ENCODE measurements at regions not wholly inside any gene's neighbourhood (a gene's known extent, or its start where the extent isn't known, plus 50 kb on each side); places are given as distances from the start of the nearest gene placed in this dataset.

DNA sequence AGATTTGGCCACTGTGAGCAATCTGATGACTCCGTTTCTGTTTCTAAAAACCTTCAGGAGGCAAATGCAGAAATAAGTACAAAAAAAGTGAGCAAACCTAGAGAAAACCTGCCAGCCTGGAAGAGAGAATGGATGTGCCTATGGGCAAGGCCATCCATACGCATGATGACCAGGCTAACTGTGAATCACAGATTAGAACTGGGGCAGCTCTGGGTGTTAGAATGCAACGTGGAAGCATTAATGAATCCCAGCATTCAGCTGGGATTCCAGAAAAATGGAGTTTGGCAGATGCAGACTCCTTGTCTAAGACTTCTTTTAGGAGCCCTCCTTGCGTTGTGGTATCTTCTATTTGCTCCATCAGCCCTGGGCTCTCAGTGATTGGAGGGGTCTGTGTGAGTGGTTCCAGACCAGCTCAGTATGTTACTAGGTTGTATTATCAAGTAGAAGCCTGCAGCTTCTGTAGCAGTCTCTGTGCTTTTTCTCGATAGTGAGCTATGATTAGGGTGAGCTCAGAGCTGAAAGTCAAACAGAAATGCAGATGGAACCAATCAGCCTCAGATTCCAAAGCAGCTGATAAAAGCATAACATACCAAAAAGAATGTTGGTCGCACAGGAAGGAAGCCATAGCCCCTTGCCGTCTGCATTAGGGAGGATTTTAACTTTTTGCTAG, 154.0 kb downstream of the PSMG1 start:
- no peak for DNase-seq (ENCODE audit: low read depth)

GRCh38 chr21:39025198-39025597, 158.1 kb downstream of the PSMG1 start:
- no peak for DNase-seq (ENCODE audit: low read depth)

- no peak for DNase-seq (ENCODE audit: low read depth)
These were observed 158.7 kb downstream of the PSMG1 start for GRCh38 chr21:39024538-39024937.

GRCh38 chr21:39022863-39023693, 160.2 kb downstream of the PSMG1 start:
- DNase-seq (ENCODE audit: low read depth), result peak; percentile 44

DNA sequence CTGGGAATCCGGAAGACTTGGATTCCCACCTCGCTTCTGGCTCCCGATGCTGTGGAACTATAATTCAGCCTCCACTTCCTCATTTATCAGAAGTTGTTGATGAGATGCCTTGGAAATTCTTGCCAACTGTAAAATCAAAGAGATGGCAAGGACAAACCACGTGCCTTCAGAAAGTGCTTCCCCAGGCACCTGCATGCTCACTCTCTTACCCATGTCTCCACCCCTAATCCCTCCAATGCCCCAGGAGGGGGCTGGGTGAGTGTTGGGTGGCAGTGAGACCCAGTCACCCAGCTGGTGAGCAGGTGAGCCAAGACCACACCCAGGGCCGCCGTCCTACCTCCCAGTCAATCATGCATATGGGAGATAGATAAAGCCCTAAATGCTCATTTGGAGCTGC, 160.8 kb downstream of the PSMG1 start:
- no peak for DNase-seq (ENCODE audit: low read depth)

DNA sequence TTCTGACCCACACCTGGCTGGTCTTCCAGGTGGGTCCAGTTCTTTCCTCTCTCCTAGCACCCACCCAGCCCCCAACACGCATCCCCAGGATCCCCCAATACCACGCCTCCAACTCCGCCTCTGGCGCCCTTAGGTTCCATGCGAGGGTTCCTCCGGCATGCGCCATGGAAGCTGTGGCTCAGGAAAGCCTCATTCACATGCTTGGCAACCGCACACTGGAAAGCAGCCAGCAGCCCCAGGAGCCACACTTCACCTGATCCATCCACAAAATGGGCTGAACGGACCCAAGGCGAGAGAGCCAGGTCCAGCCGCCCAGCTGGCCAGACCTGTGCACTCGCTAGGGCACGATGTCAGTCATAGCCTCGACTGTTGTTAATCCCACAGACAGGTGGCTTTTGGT, 161.2 kb downstream of the PSMG1 start:
- no peak for DNase-seq (ENCODE audit: low read depth)

DNA sequence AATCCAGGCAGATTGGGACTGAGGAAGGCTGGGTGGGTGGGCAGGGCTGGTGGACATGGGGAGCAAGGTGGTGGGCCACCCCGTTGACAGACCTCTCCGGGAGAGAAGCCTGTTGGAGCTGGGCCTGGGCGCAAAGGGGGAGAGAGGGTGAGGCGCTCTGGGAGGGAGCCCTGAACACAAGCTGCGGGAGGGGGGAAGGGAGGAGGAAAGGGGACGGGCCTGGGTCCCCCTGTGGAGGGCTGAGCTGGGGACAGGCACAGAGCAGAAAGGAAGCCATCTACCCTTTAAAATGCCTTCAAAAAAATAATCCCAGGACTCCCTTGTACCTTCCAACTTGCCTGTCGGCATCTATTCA, 161.8 kb downstream of the PSMG1 start:
- DNase-seq (ENCODE audit: low read depth), result no peak

DNA sequence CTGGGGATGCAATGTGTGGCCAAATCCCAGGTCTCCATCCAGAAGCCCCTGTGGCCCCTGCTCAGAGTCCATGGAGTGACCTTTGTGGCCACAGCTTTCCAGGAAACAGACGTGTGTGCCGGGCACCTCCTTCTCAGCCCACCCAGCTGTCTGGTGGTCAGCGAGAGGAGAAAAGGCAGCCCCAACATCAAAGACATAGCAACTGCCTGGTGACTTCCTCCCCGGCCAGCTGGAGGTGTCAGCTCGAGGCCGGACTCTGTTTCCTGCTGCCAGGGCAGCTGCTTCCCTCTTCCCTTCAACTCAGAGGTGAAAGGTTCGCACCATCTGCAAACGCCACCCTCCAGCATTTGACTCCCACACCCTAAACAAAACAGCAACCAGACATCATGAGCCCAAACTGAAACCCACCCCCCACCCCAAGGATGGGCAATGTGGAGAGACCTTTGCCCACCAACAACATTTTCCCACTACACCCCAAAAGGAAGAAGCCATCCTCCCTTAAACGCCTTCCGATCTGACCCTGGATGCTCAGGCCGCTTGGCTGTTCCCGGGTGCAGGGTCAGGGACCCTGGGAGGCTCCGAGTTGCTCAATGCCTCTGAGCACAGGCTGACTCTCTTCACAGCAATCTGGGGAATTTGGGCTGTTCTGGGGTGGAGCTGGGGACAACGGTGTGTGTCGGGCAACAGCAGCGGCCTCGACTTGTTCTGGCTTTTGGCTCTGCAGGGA, 162.3 kb downstream of the PSMG1 start:
- DNase-seq (ENCODE audit: low read depth), result peak; percentile 74

GRCh38 chr21:39018730-39019129, 164.5 kb downstream of the PSMG1 start:
- no peak for DNase-seq (ENCODE audit: low read depth)

DNA sequence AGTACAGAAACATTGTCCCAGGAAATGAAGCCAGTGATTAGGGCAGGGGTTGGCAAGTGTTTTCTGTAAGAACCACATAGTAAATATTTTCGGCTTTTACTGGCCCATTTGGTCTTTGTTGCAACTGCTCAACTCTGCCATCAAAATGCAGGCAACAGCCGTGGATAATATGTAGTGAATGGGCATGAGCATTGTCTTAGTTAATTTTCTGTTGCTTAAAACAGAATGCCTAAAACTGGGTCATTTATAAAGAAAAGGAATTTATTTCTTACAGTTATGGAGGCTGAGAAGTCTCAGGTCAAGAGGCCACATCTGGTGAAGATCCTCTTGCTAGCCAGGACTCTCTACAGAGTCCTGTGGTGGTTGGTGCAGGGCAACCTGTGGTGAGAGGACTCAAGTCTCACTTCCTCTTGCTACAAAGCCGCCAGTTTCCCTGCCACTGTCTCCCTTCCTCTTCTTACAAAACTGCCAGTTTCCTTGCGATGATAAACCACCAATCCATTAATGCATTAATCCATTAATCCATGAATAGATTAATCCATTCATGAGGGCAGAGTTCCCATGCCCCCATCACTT, 166.4 kb downstream of the PSMG1 start:
- DNase-seq (ENCODE audit: low read depth), result peak; percentile 26

- DNase-seq (ENCODE audit: low read depth), result peak; percentile 78
These were observed 168.5 kb downstream of the PSMG1 start for GRCh38 chr21:39014747-39015146.

DNA sequence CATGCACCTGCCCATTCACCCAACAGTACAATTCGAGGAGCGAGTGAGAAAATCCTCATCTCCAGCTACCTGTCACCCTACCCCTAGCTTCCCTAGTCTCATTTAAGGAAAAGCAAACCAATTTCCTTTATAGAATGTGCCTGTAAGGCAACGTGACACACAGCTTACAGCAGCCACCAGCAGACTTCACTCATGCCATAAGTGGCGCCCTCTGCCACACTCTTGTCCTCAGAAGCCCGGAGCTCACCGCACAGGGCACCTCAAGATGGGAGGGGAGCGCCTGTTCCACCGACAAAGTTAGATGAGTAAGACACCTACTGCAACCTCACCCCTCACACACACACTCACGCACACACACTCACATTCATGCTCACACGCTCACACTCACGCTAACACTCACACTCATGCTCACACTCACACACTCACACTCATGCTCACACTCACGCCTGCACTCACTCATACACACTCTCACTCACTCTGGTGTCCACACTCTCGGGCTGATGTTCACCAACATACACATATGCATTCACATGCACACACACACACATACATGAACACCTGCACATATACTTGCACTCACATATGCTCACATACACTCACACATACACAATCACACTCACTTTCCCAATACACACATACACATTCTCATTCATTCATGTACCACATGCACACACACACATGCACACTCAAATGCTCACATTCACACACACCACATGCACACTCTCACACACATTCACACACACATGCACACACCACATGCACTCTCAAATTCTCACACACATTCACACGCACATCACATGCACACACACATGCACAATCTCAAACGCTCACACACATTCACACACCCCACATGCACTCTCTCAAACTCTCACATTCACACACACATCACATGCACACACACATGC, 170.7 kb downstream of the PSMG1 start:
- DNase-seq (ENCODE audit: low read depth), result no peak

- no peak for DNase-seq (ENCODE audit: low read depth)
These were observed 171.3 kb downstream of the PSMG1 start for GRCh38 chr21:39011911-39012310.

DNA sequence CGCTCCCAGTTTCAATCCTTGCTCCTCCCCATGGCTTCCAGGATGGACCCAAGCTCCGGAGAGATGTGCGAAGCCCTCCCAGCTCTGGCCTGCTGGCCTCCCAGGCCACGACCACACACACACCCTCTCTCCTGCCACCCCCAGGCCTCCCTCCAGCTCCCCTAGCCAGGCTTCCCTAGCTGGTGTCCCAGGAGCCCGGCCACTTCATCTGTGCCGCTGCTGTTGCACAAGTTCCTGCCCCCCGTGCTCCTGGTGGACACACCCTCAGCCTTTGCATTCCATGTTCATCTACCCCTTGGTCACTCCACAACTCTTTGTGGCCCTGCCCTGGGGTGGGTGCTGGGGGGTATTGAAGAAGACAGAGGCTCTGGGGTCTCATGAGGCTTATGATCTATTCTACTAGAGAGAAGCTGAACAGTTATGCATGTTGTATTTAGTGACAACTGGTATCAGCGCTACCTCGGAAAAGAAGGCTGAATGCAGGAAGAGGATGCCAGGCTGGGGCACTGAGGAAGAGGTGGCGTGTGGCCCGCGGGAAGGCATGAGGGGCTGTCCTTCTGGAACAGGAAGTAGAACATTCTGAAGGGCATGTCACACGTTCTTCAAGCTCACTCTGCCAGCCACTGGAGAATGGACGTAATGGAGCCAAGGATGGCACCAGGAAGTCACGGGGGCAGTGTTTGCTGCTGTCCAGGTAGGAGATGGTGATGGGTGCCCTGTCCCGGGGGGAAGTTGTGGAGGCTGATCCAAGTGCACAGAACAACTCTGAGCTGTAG, 172.4 kb downstream of the PSMG1 start:
- no peak for DNase-seq (ENCODE audit: low read depth)

DNA sequence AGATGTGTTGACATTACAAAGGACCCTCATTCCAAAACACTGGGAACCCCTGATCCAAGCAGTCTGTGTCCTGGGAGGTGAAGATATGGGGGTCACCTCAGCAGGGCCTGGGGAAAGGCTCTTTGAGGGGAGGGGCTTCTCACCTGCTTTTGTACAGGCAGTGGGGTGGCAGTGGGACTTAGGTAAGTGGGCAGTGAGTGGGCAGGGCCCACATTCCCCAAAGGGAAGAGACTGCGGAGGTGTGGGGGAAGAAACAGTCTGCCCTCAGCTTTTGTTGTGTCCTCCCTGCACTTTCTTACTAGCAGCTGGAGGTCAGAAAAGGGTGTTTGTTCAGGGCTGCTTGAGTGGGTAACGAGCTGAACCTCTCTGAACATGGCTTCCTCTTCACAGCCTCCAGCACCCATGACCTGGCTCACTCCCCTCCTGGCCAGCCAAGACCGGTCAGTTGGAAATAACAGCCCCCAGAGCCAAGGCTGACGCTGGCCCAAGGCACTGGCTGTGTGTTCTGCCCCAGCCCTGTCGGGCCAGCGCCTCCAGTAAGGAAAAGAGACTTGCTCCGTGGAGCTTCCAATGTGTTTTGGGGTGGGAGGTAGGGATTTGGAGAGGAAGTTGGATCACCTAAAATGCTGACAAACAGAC, 173.5 kb downstream of the PSMG1 start:
- no peak for DNase-seq (ENCODE audit: low read depth)

GRCh38 chr21:39007985-39008384, 175.3 kb downstream of the PSMG1 start:
- DNase-seq (ENCODE audit: low read depth), result no peak

DNA sequence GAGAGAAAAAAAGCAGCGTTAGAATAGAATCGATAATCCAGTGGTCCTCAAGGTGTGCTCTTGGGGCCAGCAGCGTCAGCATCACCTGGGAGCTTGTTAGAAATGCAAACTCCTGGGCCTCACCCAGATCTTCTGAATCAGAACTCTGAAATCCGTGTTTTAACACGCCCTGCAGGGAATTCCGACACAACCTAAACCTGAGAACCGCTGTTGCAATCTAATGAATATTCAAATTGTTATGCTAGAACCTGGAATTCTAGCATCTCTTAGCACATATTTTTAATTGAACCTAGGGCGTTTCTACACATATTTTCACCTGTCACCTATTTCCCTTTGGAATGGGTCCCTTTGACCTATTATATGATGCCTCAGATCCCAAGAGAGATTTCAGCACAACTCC, 175.7 kb downstream of the PSMG1 start:
- DNase-seq (ENCODE audit: low read depth), result no peak

DNA sequence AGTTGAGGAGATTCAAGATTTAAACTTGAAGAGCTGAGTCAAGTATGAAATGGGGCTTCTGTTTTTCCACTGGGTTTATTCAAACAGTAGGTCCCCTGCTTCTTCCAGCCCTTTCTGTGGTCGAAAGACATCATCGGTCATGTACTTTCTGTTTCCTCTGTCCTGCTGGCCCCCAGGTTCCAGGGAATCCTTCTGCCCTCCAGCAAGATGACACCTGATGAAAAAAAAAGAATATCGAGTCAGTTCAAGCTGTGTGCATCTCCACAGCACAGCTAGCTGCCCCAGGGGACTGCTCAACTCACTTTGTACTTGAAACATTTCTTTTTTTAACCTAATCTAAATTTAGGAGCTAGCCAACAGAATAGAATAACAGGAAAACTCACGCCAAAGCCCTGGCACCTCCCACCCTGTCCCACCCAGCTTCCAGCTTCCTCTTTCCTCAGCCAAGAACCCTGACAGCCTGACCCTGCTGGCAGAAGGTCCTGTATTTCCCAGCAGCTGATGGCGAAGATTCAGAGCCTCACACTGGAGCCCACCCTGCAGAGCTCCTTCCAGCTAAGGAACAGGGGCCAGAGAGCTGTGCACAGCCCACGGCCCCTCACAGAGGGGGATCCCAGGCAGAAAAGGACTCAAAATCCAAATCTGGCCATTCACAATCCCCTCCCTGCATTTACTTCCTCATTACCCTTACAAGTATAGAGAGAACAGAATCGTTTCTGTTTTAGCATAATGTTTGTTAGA, 176.5 kb downstream of the PSMG1 start:
- no peak for DNase-seq (ENCODE audit: low read depth)

DNA sequence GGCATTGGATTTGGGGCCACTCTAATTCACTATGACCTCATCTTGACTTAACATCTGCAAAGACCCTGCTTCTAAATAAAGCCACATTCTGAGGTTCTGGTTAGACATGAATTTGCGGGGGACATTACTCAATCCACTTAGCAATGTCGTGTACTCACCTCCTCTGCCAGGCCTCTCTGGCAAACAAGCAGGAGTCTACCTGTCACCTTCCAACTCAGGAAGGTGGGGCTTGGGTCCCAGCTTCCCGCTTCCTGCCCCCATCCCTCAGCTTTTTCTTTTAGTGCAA, 177.8 kb downstream of the PSMG1 start:
- DNase-seq (ENCODE audit: low read depth), result no peak
